OCI-LY1 (cell line): ENCODE measurements at regions not wholly inside any gene's neighbourhood (a gene's known extent, or its start where the extent isn't known, plus 50 kb on each side); places are given as distances from the start of the nearest gene placed in this dataset.

ENCODE experiments used
- EZH2 ChIP-seq: fragments of 200-600 bp; sonication (generic), shearing (Covaris generic); IDR thresholded peaks from 2 replicates; pipeline ENCODE4 v1.8.0; 2017; ENCODE audit warnings: borderline replicate concordance, mixed run types, mild to moderate bottlenecking, antibody characterized with exemption, low read length, moderate library complexity, mixed read lengths
- TF ChIP-seq, protein P1 (sequence below): fragments of 200-600 bp; sonication (generic), shearing (Covaris generic); IDR thresholded peaks from 2 replicates; pipeline ENCODE4 v1.5.1; 2017; ENCODE audit warnings: mild to moderate bottlenecking, antibody characterized with exemption, low read length, moderate library complexity, mixed read lengths

DNA sequence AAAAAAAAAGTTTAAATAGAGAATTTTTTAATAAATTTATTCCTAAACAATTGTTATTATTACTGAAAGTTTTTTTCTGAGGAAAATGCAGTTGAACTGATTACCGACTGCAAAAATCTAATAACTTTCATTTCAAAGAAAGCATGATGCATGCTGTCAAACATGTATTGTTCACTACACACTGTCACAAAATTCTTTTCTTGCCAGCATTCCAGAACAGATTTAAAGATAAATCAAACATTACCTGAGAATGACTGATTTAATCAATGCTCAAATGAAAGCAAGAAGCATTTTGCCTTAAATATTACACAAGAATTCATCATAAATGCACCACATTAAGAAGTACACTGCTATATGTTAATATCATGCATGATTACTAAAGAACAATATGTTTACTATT is 588.3 kb downstream of the SLC16A7 start:
- TF ChIP-seq, protein P1, sequence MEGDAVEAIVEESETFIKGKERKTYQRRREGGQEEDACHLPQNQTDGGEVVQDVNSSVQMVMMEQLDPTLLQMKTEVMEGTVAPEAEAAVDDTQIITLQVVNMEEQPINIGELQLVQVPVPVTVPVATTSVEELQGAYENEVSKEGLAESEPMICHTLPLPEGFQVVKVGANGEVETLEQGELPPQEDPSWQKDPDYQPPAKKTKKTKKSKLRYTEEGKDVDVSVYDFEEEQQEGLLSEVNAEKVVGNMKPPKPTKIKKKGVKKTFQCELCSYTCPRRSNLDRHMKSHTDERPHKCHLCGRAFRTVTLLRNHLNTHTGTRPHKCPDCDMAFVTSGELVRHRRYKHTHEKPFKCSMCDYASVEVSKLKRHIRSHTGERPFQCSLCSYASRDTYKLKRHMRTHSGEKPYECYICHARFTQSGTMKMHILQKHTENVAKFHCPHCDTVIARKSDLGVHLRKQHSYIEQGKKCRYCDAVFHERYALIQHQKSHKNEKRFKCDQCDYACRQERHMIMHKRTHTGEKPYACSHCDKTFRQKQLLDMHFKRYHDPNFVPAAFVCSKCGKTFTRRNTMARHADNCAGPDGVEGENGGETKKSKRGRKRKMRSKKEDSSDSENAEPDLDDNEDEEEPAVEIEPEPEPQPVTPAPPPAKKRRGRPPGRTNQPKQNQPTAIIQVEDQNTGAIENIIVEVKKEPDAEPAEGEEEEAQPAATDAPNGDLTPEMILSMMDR: no peak
- no peak for TF ChIP-seq EZH2
